ENCODE measurements at regions not wholly inside any gene's neighbourhood (a gene's known extent, or its start where the extent isn't known, plus 50 kb on each side); places are given as distances from the start of the nearest gene placed in this dataset.

GRCh38 chr4:103774326-103774825, 54.6 kb upstream of the TACR3 start:
- peaks cover 0 to 2% (median 0%) of the 10 kb centered on the region in 12 donors for H3K9me3 ChIP-seq
- H3K4me1 ChIP-seq: no peaks in the 10 kb centered on the region
- TF ChIP-seq POLR2A (IDR thresholded peaks at IDR 0.05) (no peak), CTCF (IDR thresholded peaks at IDR 0.05) (no peak)
- DNase-seq: no peak
- no peaks in the 10 kb centered on the region for H3K36me3 ChIP-seq
- intact Hi-C loops (cut with DNase I): no loop called here
- no peaks in the 10 kb centered on the region for H3K27me3 ChIP-seq
- 60 to 72% (median 67%) methylated on average over 7 of the region's 7 CpGs for WGBS, 4 donors
- no peak overlapping the region for H3K27ac ChIP-seq
- no peak for ATAC-seq
- no peak overlapping the region for H3K4me3 ChIP-seq

- ATAC-seq (no peak), DNase-seq (no peak)
- TF ChIP-seq POLR2A (IDR thresholded peaks at IDR 0.05) (no peak), CTCF (IDR thresholded peaks at IDR 0.05) (no peak)
- no peaks in the 10 kb centered on the region for H3K36me3 ChIP-seq
- H3K4me1 ChIP-seq: no peaks in the 10 kb centered on the region
- 75 to 82% (median 81%) methylated on average over 2 of the region's 2 CpGs for whole genome bisulfite sequencing, 4 donors
- peaks cover 0 to 2% (median 0%) of the 10 kb centered on the region in 12 donors for H3K9me3 ChIP-seq
- intact Hi-C loops (cut with DNase I): no loop called here
- H3K27me3 ChIP-seq: no peaks in the 10 kb centered on the region
- no peak overlapping the region for H3K27ac ChIP-seq
- H3K4me3 ChIP-seq: no peak overlapping the region
These were observed 54.0 kb upstream of the TACR3 start for GRCh38 chr4:103773691-103774231.
